SK-N-SH (cell line): ENCODE measurements at regions not wholly inside any gene's neighbourhood (a gene's known extent, or its start where the extent isn't known, plus 50 kb on each side); places are given as distances from the start of the nearest gene placed in this dataset.

Experiments used
- CTCF ChIA-PET: fragments of 300-600, 350-600 bp; formaldehyde crosslinking; extraction: SDS; loops from one replicate; lab custom pipeline; 2021; lab: Yijun Ruan, JAX
- POLR2A ChIA-PET: fragments of 350-600 bp; sonication (Branson Sonifier 250); formaldehyde crosslinking; extraction: SDS; loops from one replicate; lab custom pipeline; 2020; ENCODE audit warnings: antibody characterized with exemption, inconsistent platforms; lab: Yijun Ruan, JAX
- DNase-seq: peaks from one replicate; pipeline ENCODE4 v3.0.0; 2012
- H2AFZ ChIP-seq: fragments of 200-600 bp; sonication (generic); 2 replicates; pipeline ENCODE4 v1.8.1; 2016; ENCODE audit warnings: antibody characterized with exemption, mild to moderate bottlenecking, low read depth
- H3F3A ChIP-seq: fragments of 200-600 bp; sonication (generic); replicated peaks from 2 replicates; pipeline ENCODE3; 2016; ENCODE audit warnings: antibody characterized with exemption, mild to moderate bottlenecking; ENCODE audit not compliant: insufficient read depth
- H3K27ac ChIP-seq, 2 experiments: fragments of 200-500 bp in 1 of 2; fragments of 200-600 bp in 1 of 2; sonication (Bioruptor generic) in 1 of 2; sonication (generic), shearing (Covaris generic) in 1 of 2; 2 replicates each; pipeline versions ENCODE4 v1.5.1 to v1.6.1; 2014 to 2016; ENCODE audit warnings: low read depth in 2 of 2, inconsistent platforms in 1 of 2, low read length in 1 of 2, mild to moderate bottlenecking in 1 of 2, mixed read lengths in 1 of 2
- H3K27me3 ChIP-seq: fragments of 200-600 bp; sonication (generic), shearing (Covaris generic); 2 replicates; pipeline ENCODE4 v1.6.1; 2016; ENCODE audit warnings: mixed run types; ENCODE audit not compliant: insufficient read depth
- H3K36me3 ChIP-seq, 2 experiments: fragments of 200-500 bp in 1 of 2; fragments of 200-600 bp in 1 of 2; sonication (Bioruptor generic) in 1 of 2; sonication (generic) in 1 of 2; replicated peaks in 1 of 2; 2 replicates each; pipeline versions ENCODE3 to v1.5.1; 2014 to 2016; ENCODE audit warnings: low read length in 1 of 2, mild to moderate bottlenecking in 1 of 2; ENCODE audit not compliant: insufficient read depth in 2 of 2, control insufficient read depth in 1 of 2
- H3K4me1 ChIP-seq, 2 experiments: fragments of 200-500 bp in 1 of 2; fragments of 200-600 bp in 1 of 2; sonication (Bioruptor generic) in 1 of 2; sonication (generic), shearing (Covaris generic) in 1 of 2; 2 replicates each; pipeline versions ENCODE4 v1.5.1 to v1.6.1; 2014 to 2016; ENCODE audit warnings: low read depth in 1 of 2, low read length in 1 of 2, mixed run types in 1 of 2; ENCODE audit not compliant: insufficient read depth in 2 of 2, control insufficient read depth in 1 of 2
- H3K4me2 ChIP-seq: fragments of 200-600 bp; sonication (generic), shearing (Covaris generic); 2 replicates; pipeline ENCODE4 v1.6.1; 2017; ENCODE audit warnings: mixed run types
- H3K4me3 ChIP-seq, 2 experiments: fragments of 200-500 bp in 1 of 2; fragments of 200-600 bp in 1 of 2; sonication (Bioruptor generic) in 1 of 2; sonication (generic), shearing (Covaris generic) in 1 of 2; 2 replicates each; pipeline versions ENCODE4 v1.5.1 to v1.8.1; 2014 to 2016; ENCODE audit warnings: low read depth in 2 of 2, inconsistent platforms in 1 of 2, low read length in 1 of 2, mild to moderate bottlenecking in 1 of 2, mixed read lengths in 1 of 2, moderate library complexity in 1 of 2
- H3K79me2 ChIP-seq: fragments of 200-600 bp; sonication (generic); 2 replicates; pipeline ENCODE4 v1.8.1; 2017; ENCODE audit warnings: mild to moderate bottlenecking; ENCODE audit not compliant: insufficient read depth
- H3K9ac ChIP-seq: fragments of 200-600 bp; sonication (generic); 2 replicates; pipeline ENCODE4 v1.6.1; 2017; ENCODE audit warnings: mixed run types
- H3K9me2 ChIP-seq: fragments of 200-600 bp; sonication (generic); 2 replicates; pipeline ENCODE4 v1.6.1; 2017; ENCODE audit warnings: mixed run types
- H3K9me3 ChIP-seq: fragments of 200-600 bp; sonication (generic); 2 replicates; pipeline ENCODE4 v1.6.1; 2017; ENCODE audit warnings: mixed run types, mild to moderate bottlenecking, moderate library complexity
- H4K20me1 ChIP-seq: fragments of 200-600 bp; sonication (generic); 2 replicates; pipeline ENCODE4 v1.6.1; 2017; ENCODE audit warnings: mild to moderate bottlenecking, mixed run types; ENCODE audit not compliant: insufficient read depth
- MXI1 ChIP-seq: IDR thresholded peaks from 2 replicates; pipeline ENCODE4 v1.6.1; 2012; ENCODE audit warnings: mild to moderate bottlenecking, low read depth, low read length, improper control_type of control experiment
- NFIC ChIP-seq: IDR thresholded peaks from 2 replicates; pipeline ENCODE4 v1.4.0; 2012; ENCODE audit warnings: borderline replicate concordance
- RCOR1 ChIP-seq: fragments of 150-350 bp; IDR thresholded peaks from 2 replicates; pipeline ENCODE4 v1.6.1; 2017; ENCODE audit warnings: antibody characterized with exemption, low read length
- RXRA ChIP-seq: IDR thresholded peaks from 2 replicates; pipeline ENCODE4 v1.4.0; 2012; ENCODE audit warnings: low read depth, mild to moderate bottlenecking, borderline replicate concordance
- SIN3A ChIP-seq: IDR thresholded peaks from 2 replicates; pipeline ENCODE4 v1.6.1; 2012; ENCODE audit warnings: low read depth, mild to moderate bottlenecking, low read length, moderate library complexity, borderline replicate concordance
- TAF1 ChIP-seq: IDR thresholded peaks from 2 replicates; pipeline ENCODE4 v1.6.1; 2012; ENCODE audit warnings: low read depth, mild to moderate bottlenecking, low read length, moderate library complexity, borderline replicate concordance
- YY1 ChIP-seq: IDR thresholded peaks from 2 replicates; pipeline ENCODE4 v1.4.0; 2012; ENCODE audit warnings: low read depth, mild to moderate bottlenecking
- WGBS: methylation state at CpG from one replicate; pipeline ENCODE4 v1.1.6; 2017; ENCODE audit warnings: low lambda C conversion rate; 5-methylcytosine and 5-hydroxymethylcytosine counted together
- TF ChIP-seq, protein P1 (sequence below): IDR thresholded peaks from 2 replicates; pipeline ENCODE4 v1.6.1; 2012; ENCODE audit warnings: mild to moderate bottlenecking, low read depth, low read length, moderate library complexity
- TF ChIP-seq, protein P2 (sequence below): IDR thresholded peaks from 2 replicates; pipeline ENCODE4 v1.4.0; 2012; ENCODE audit warnings: low read depth, borderline replicate concordance
- TF ChIP-seq, protein P3 (sequence below): IDR thresholded peaks from 2 replicates; pipeline ENCODE4; 2012
- TF ChIP-seq, protein P4 (sequence below): IDR thresholded peaks from 2 replicates; pipeline ENCODE4 v1.4.0; 2012; ENCODE audit warnings: low read depth, borderline replicate concordance
- TF ChIP-seq, protein P5 (sequence below): fragments of 150-350 bp; IDR thresholded peaks from 2 replicates; pipeline ENCODE4 v1.6.1; 2016; ENCODE audit warnings: mild to moderate bottlenecking, low read depth, low read length

DNA sequence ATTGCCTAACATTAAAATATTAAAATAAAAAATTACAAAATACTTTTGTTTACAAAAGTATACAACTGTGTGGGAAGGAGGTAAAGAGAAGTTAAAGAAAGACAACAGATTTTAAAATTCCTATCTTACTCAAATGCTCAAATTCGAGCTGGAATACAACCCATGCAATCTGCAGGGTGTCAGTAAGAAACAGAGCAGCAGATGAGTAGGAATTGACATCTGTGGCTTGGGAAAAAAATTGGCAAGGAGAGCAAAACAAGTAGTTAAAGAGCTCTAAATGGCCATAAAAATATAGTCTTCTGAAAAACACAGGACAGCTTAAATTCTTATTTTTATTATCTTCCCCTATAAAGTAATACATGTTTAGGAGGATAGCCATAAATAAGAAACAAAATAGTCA lies 1609.0 kb upstream of the AGA start:
- no peaks in the 10 kb centered on the region for H3K27me3 ChIP-seq
- H3K36me3 ChIP-seq: no peaks in the 10 kb centered on the region
- H3K27ac ChIP-seq: no peak overlapping the region
- no peak overlapping the region for H2AFZ ChIP-seq
- no peak overlapping the region for H3K4me2 ChIP-seq
- H3K9me2 ChIP-seq: no peaks in the 10 kb centered on the region
- no peaks in the 10 kb centered on the region for H3F3A ChIP-seq
- POLR2A ChIA-PET: no interaction called here
- WGBS: 5% methylated on average over 1 of the region's 1 CpG
- TF ChIP-seq, protein P1, sequence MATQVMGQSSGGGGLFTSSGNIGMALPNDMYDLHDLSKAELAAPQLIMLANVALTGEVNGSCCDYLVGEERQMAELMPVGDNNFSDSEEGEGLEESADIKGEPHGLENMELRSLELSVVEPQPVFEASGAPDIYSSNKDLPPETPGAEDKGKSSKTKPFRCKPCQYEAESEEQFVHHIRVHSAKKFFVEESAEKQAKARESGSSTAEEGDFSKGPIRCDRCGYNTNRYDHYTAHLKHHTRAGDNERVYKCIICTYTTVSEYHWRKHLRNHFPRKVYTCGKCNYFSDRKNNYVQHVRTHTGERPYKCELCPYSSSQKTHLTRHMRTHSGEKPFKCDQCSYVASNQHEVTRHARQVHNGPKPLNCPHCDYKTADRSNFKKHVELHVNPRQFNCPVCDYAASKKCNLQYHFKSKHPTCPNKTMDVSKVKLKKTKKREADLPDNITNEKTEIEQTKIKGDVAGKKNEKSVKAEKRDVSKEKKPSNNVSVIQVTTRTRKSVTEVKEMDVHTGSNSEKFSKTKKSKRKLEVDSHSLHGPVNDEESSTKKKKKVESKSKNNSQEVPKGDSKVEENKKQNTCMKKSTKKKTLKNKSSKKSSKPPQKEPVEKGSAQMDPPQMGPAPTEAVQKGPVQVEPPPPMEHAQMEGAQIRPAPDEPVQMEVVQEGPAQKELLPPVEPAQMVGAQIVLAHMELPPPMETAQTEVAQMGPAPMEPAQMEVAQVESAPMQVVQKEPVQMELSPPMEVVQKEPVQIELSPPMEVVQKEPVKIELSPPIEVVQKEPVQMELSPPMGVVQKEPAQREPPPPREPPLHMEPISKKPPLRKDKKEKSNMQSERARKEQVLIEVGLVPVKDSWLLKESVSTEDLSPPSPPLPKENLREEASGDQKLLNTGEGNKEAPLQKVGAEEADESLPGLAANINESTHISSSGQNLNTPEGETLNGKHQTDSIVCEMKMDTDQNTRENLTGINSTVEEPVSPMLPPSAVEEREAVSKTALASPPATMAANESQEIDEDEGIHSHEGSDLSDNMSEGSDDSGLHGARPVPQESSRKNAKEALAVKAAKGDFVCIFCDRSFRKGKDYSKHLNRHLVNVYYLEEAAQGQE: no peak
- no peak for TF ChIP-seq RXRA
- TF ChIP-seq, protein P2, sequence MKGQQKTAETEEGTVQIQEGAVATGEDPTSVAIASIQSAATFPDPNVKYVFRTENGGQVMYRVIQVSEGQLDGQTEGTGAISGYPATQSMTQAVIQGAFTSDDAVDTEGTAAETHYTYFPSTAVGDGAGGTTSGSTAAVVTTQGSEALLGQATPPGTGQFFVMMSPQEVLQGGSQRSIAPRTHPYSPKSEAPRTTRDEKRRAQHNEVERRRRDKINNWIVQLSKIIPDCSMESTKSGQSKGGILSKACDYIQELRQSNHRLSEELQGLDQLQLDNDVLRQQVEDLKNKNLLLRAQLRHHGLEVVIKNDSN: no peak
- TF ChIP-seq, protein P3, sequence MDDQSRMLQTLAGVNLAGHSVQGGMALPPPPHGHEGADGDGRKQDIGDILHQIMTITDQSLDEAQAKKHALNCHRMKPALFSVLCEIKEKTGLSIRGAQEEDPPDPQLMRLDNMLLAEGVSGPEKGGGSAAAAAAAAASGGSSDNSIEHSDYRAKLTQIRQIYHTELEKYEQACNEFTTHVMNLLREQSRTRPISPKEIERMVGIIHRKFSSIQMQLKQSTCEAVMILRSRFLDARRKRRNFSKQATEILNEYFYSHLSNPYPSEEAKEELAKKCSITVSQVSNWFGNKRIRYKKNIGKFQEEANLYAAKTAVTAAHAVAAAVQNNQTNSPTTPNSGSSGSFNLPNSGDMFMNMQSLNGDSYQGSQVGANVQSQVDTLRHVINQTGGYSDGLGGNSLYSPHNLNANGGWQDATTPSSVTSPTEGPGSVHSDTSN: no peak
- no peak for TF ChIP-seq NFIC
- TF ChIP-seq, protein P4, sequence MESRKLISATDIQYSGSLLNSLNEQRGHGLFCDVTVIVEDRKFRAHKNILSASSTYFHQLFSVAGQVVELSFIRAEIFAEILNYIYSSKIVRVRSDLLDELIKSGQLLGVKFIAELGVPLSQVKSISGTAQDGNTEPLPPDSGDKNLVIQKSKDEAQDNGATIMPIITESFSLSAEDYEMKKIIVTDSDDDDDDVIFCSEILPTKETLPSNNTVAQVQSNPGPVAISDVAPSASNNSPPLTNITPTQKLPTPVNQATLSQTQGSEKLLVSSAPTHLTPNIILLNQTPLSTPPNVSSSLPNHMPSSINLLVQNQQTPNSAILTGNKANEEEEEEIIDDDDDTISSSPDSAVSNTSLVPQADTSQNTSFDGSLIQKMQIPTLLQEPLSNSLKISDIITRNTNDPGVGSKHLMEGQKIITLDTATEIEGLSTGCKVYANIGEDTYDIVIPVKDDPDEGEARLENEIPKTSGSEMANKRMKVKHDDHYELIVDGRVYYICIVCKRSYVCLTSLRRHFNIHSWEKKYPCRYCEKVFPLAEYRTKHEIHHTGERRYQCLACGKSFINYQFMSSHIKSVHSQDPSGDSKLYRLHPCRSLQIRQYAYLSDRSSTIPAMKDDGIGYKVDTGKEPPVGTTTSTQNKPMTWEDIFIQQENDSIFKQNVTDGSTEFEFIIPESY: no peak
- no peak for TF ChIP-seq TAF1
- TF ChIP-seq, protein P5, sequence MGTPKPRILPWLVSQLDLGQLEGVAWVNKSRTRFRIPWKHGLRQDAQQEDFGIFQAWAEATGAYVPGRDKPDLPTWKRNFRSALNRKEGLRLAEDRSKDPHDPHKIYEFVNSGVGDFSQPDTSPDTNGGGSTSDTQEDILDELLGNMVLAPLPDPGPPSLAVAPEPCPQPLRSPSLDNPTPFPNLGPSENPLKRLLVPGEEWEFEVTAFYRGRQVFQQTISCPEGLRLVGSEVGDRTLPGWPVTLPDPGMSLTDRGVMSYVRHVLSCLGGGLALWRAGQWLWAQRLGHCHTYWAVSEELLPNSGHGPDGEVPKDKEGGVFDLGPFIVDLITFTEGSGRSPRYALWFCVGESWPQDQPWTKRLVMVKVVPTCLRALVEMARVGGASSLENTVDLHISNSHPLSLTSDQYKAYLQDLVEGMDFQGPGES: no peak
- no peak for TF ChIP-seq SIN3A
- no peak for TF ChIP-seq MXI1
- no peak for TF ChIP-seq RCOR1
- no peak for TF ChIP-seq YY1
- H4K20me1 ChIP-seq: no peaks in the 10 kb centered on the region
- H3K4me1 ChIP-seq: no peaks in the 10 kb centered on the region
- no peaks in the 10 kb centered on the region for H3K79me2 ChIP-seq
- H3K4me3 ChIP-seq: no peak overlapping the region
- CTCF ChIA-PET: no interaction called here
- no peak for DNase-seq
- no peak overlapping the region; the same call in 1 of the 2 replicates for H3K9ac ChIP-seq
- H3K9me3 ChIP-seq: no peaks in the 10 kb centered on the region
